ENCODE measurements at regions not wholly inside any gene's neighbourhood (a gene's known extent, or its start where the extent isn't known, plus 50 kb on each side); places are given as distances from the start of the nearest gene placed in this dataset.

DNA sequence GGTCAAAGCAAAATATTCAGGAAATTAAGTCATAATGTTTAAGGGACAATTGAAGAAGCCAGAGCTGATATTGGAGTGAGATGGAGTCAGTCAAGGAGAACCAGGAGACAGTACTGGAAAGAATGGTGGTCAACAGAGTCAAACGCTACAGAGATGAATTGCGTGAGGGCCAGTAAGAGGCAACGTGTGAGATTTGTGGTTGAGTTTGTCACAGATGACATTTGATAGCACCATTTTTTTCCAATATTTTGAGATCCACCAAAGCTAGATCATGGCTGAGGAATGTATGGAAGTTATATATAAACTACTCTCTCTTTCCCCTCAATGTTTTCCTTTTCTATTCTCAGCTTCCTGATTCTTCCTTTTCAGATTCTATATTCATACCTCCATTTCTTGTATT, 375.1 kb upstream of the ROBO2 start:
- TF ChIP-seq POLR2A (IDR thresholded peaks at IDR 0.05; ENCODE audit: low read depth, low read length) (no peak), POLR2AphosphoS5 (IDR thresholded peaks at IDR 0.05; ENCODE audit: low read depth, low read length) (no peak)

All from GM12892 (cell line).